Ammon's horn (tissue), 1 donor: ENCODE measurements at regions not wholly inside any gene's neighbourhood (a gene's known extent, or its start where the extent isn't known, plus 50 kb on each side); places are given as distances from the start of the nearest gene placed in this dataset.
A peak's percentile ranks its signal among the peaks of the same experiment; 100 is the strongest.
"Not testable (repeated sequence)": the region's sequence is repeated elsewhere in the genome, so short reads cannot be mapped to it uniquely, and the experiment has no call there.

Experiments used
- DNase-seq: peaks from one replicate; pipeline ENCODE4 v3.0.0-alpha.2; 2016; ENCODE audit warnings: low spot score

DNA sequence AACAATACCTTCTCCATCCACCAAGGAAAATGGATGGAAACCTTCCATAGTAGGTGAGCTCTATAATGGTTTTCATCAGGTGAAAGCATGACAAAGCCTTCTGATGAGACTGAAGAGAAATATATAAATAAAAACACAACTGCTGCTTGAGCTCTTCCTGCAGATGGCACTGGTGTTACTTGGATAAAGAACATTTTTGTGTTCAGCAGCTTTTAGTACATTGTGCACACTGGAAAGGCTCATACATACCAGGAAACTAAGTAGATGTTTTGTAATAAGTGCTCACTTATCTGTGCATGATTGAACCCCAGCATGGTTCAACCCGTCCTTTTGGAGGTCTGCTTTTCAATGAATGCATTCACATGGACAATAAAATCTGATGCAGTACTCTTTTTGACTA lies 357.3 kb upstream of the MIS18BP1 start:
- peak; percentile 43 for DNase-seq

GRCh38 chr14:45587142-45587541 lies 334.1 kb upstream of the MIS18BP1 start:
- no peak for DNase-seq

GRCh38 chr14:45559626-45560025 lies 306.6 kb upstream of the MIS18BP1 start:
- DNase-seq = no peak

DNA sequence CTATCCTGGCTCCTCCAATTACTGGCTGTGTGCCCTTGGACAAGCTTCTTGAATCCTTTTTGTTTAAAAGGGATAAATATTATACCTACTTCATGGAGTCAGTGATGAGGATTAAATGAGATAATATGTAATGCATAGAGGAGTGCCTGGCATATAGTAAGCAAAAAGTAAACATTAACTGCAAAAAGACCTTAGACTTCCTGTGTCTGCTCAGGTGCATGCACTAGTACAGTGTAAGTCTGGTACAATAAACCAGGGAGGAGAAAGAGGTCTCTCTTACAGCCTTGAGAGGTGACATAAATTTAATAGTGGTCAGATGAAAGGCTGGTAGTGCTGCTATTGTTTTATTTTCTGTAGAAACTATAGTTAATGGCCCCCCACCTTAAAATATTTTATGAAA lies 305.2 kb upstream of the MIS18BP1 start:
- DNase-seq = no peak

DNA sequence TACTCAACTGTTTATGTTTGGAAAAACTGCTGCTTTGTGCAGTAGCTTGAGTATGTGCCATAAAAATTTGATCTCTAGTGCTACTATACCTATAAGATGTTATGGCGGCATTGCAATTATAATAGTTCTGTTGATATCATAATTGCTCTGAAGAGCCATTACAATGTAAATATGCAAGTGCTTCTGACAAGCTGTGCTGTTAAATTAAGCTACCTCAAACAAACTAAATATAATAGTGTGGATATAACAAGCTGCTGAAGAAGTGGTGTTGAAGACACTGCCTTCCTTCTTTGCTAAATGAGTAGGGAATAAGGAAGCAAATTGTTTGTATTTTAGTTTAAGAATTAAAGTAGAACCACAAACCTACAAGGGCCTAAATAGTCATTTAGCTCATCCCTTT lies 301.0 kb upstream of the MIS18BP1 start:
- no peak for DNase-seq

GRCh38 chr14:45551240-45551820 lies 298.3 kb upstream of the MIS18BP1 start:
- DNase-seq = not testable (repeated sequence)

GRCh38 chr14:45531022-45531421 lies 278.0 kb upstream of the MIS18BP1 start:
- no peak for DNase-seq

- peak; percentile 5 for DNase-seq
Measured at GRCh38 chr14:45526715-45527549, 273.9 kb upstream of the MIS18BP1 start.

- DNase-seq = no peak
Measured at GRCh38 chr14:45519766-45520165, 266.8 kb upstream of the MIS18BP1 start.

- DNase-seq = no peak
Measured at GRCh38 chr14:45492876-45493275, 239.9 kb upstream of the MIS18BP1 start.

- no peak for DNase-seq
Measured at GRCh38 chr14:45491914-45492313, 238.9 kb upstream of the MIS18BP1 start.

GRCh38 chr14:45486599-45486998 lies 233.6 kb upstream of the MIS18BP1 start:
- no peak for DNase-seq

DNA sequence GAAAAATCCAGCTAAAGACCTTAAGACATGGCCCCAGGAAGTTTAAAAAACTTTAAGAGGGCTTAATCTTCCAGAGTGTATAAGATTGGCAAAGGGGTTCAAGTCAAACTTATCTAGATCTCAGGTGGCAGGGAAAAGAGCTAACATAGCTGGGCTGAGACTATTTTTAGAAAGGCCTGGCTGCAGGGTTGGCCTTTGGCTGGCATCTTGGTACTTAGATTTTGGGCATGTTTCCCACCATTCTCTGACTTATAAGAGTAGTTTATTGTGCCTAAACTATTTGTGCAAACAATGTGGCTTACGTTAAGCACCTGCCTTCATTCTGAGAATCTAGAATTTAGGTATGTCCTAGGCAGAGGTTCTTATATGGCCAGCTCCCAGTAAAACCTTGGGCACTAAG lies 214.0 kb upstream of the MIS18BP1 start:
- DNase-seq = no peak

GRCh38 chr14:45434221-45434620 lies 181.2 kb upstream of the MIS18BP1 start:
- no peak for DNase-seq

GRCh38 chr14:45426685-45427282 lies 173.8 kb upstream of the MIS18BP1 start:
- DNase-seq = peak; percentile 51

- no peak for DNase-seq
Measured at GRCh38 chr14:45406942-45407341, 153.9 kb upstream of the MIS18BP1 start.

DNA sequence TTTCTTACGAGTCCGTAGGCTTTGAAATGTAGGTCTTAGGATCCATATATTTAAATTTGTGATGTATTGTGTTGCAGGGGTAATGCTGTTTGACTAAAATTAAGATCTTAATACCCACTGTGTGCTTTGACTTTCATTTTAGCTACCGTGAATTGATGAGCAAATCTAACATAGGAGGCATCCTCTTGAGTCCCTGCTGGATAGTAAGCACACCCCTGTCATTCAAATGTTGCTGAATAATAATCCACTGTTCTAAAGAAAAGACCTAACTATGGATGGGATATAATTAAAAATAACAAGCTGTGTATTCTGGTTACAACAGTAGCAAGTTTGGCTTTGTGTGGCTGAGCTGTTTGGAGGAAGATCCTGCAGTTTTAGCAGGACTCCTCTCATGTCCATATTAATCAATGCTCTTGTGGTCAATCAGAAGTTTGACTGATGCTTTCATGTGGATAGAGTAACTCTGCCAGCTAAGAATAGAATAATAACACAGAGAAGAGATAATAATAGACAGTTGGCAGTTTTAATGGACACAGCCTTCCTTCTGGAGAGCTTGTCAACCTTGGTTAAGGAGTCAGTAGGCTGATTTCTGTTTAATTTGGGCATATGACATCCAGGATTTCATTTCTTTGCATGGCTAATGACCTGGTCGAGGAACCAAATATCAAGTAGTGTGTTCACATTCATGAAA lies 148.1 kb upstream of the MIS18BP1 start:
- DNase-seq = no peak

GRCh38 chr14:45400509-45400908 lies 147.5 kb upstream of the MIS18BP1 start:
- DNase-seq = no peak

DNA sequence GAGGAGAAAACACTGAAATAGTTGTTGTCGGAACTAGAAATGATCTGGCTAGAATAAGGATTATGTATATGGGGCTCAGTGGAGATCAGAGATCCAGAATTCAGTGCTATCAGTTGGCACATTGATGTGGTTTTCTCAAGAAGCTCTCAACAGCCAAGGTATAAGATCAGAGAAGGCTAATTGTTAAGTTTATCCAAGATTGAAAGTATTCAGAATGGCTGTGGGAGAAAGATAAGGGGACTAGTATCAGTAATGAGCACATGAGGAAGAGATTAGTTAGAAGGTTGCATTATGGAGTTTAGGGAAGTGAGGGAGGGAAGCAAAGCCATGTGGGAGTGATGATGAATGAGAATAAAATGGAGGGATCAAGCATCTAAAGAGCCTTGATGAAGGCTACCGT lies 128.1 kb upstream of the MIS18BP1 start:
- DNase-seq = no peak

- no peak for DNase-seq
Measured at GRCh38 chr14:45377166-45377565, 124.2 kb upstream of the MIS18BP1 start.

DNA sequence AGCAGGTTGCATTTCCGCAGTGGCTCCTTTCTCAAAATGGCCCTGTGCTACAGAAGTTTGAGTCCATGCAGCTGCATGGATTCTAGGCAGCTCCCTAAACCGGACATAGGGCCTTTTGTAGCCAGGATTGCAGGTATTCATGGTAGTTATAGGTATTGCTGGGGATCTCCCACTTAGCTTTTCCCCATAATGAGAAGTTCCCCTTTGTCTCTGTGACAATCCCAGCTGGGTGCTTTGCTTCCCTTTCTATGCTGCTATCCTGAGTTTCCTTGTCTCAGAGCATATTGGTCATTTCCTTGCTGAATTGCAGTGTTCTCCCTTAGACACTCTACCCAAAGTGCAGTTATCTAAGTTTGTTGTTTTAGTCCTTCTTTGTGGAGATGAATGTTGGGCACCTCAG lies 120.9 kb upstream of the MIS18BP1 start:
- DNase-seq = no peak

DNA sequence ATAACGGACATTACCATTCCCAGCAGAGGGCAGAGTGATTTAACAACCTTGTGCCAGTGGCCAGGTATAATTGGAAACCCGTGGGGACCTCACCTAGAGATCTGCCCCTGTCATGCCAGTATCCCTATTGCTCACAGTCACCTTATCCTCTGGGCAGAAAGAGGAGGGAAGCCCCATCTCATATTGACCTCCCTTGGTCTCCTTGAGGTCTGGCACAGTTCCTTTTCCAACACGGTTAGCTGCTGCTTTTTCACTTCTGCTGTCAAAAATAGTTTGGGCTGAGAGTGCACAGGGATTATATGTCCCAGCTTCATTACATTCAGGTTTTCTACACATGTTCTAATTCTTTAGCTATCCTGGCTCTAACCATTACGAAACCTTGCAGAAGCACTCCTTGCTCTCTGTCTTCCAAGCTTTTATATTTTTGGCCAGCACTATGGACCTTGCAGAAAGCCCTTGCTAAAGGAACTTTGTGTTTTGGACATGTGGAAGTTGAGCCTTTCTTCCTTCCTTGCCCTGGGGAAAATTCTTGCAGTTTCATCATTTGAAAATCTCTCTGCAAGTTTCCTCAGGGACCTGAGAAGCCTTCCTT lies 111.7 kb upstream of the MIS18BP1 start:
- DNase-seq = no peak
